Left colon (tissue), 2 donors: ENCODE measurements at regions not wholly inside any gene's neighbourhood (a gene's known extent, or its start where the extent isn't known, plus 50 kb on each side); places are given as distances from the start of the nearest gene placed in this dataset.

Source experiments
- ATAC-seq: fragments of 200-7000 bp; cut with Tn5 transposase; one replicate; pipeline ENCODE4 v1.9.1; 2020; ENCODE audit warnings: mild to moderate bottlenecking, moderate library complexity
- DNase-seq, 2 donors: peaks; one replicate each; pipeline ENCODE4 v3.0.0-alpha.2; 2020
- intact Hi-C, 2 donors: fragments of 100-400 bp; cut with DNase I in 1 of 2; cut with micrococcal nuclease in 1 of 2; formaldehyde crosslinking; loops; one replicate each; pipeline versions ENCODE4 v1.11.2 to v1.14.0; 2022; cut with DNase I, micrococcal nuclease
- donor health status: DM: no; HTN: no; CAD: no.
- donor health status: DM: yes; HTN: yes; CAD: no.

GRCh38 chr5:136661026-136661425 is 295.7 kb upstream of the TRPC7 start:
- intact Hi-C loops = no loop called here
- DNase-seq (no peak), ATAC-seq (no peak)

GRCh38 chr5:136656811-136657210 is 291.5 kb upstream of the TRPC7 start:
- DNase-seq = no peak
- intact Hi-C loops = no loop called here
- ATAC-seq = no peak

- DNase-seq (no peak), ATAC-seq (no peak)
- intact Hi-C loops = no loop called here
These were observed 290.1 kb upstream of the TRPC7 start for GRCh38 chr5:136655468-136655867.

GRCh38 chr5:136646915-136647314 is 281.6 kb upstream of the TRPC7 start:
- ATAC-seq (no peak), DNase-seq (no peak)
- intact Hi-C loops = no loop called here

- ATAC-seq (no peak), DNase-seq (no peak)
- intact Hi-C loops = no loop called here
These were observed 277.6 kb upstream of the TRPC7 start for GRCh38 chr5:136642976-136643375.

GRCh38 chr5:136639616-136640015 is 274.3 kb upstream of the TRPC7 start:
- DNase-seq (no peak), ATAC-seq (no peak)
- intact Hi-C loops = no loop called here

- no peak for ATAC-seq
- DNase-seq = no peak
- intact Hi-C loops = no loop called here
These were observed 272.7 kb upstream of the TRPC7 start for GRCh38 chr5:136638084-136638483.

- DNase-seq (no peak), ATAC-seq (no peak)
- intact Hi-C loops = no loop called here
These were observed 270.7 kb upstream of the TRPC7 start for GRCh38 chr5:136636001-136636400.

- DNase-seq (no peak), ATAC-seq (no peak)
- intact Hi-C loops = no loop called here
These were observed 265.8 kb upstream of the TRPC7 start for GRCh38 chr5:136631186-136631585.

- intact Hi-C loops = no loop called here
- DNase-seq (no peak), ATAC-seq (no peak)
These were observed 263.9 kb upstream of the TRPC7 start for GRCh38 chr5:136629125-136629792.

- ATAC-seq (no peak), DNase-seq (no peak)
- intact Hi-C loops = no loop called here
These were observed 261.2 kb upstream of the TRPC7 start for GRCh38 chr5:136626531-136626930.

- intact Hi-C loops = no loop called here
- DNase-seq (no peak), ATAC-seq (no peak)
These were observed 257.4 kb upstream of the TRPC7 start for GRCh38 chr5:136622747-136623146.

- DNase-seq (no peak), ATAC-seq (no peak)
- intact Hi-C loops = no loop called here
These were observed 256.4 kb upstream of the TRPC7 start for GRCh38 chr5:136621743-136622142.

- no peak for DNase-seq
- no peak for ATAC-seq
- intact Hi-C loops = no loop called here
These were observed 255.3 kb upstream of the TRPC7 start for GRCh38 chr5:136620621-136621020.

- ATAC-seq (no peak), DNase-seq (no peak)
- intact Hi-C loops = no loop called here
These were observed 254.7 kb upstream of the TRPC7 start for GRCh38 chr5:136620016-136620419.

GRCh38 chr5:136619556-136619955 is 254.2 kb upstream of the TRPC7 start:
- ATAC-seq = no peak
- intact Hi-C loops = no loop called here
- DNase-seq = no peak

GRCh38 chr5:136615251-136616119 is 250.1 kb upstream of the TRPC7 start:
- ATAC-seq (no peak), DNase-seq (no peak)
- intact Hi-C loops = no loop called here

- no peak for DNase-seq
- intact Hi-C loops = no loop called here
- ATAC-seq = no peak
These were observed 247.9 kb upstream of the TRPC7 start for GRCh38 chr5:136613230-136613629.

GRCh38 chr5:136605638-136606037 is 240.3 kb upstream of the TRPC7 start:
- ATAC-seq (no peak), DNase-seq (no peak)
- intact Hi-C loops = no loop called here

GRCh38 chr5:136600306-136600705 is 235.0 kb upstream of the TRPC7 start:
- intact Hi-C loops = no loop called here
- no peak for ATAC-seq
- DNase-seq = no peak
